Endodermal cell (in vitro differentiated cells): ENCODE measurements at regions not wholly inside any gene's neighbourhood (a gene's known extent, or its start where the extent isn't known, plus 50 kb on each side); places are given as distances from the start of the nearest gene placed in this dataset.

Experiments used
- DNase-seq: peaks from one replicate; pipeline ENCODE4 v3.0.0-alpha.2; 2017
- H3K27ac ChIP-seq: 2 replicates; pipeline ENCODE4 v1.5.1; 2013; ENCODE audit warnings: mild to moderate bottlenecking, low read depth, low read length, moderate library complexity
- H3K27me3 ChIP-seq: 2 replicates; pipeline ENCODE4 v1.6.1; 2013; ENCODE audit warnings: mild to moderate bottlenecking, low read length, moderate library complexity; ENCODE audit not compliant: insufficient read depth, control insufficient read depth, poor library complexity, severe bottlenecking
- H3K36me3 ChIP-seq: 2 replicates; pipeline ENCODE4 v1.7.0; 2013; ENCODE audit warnings: mild to moderate bottlenecking, low read length, moderate library complexity; ENCODE audit not compliant: control insufficient read depth, insufficient read depth
- H3K4me1 ChIP-seq: one replicate; pipeline ENCODE4 v1.7.0; 2013; ENCODE audit warnings: low read length; ENCODE audit not compliant: control insufficient read depth, insufficient read depth
- H3K4me3 ChIP-seq: 2 replicates; pipeline ENCODE4 v1.5.1; 2013; ENCODE audit warnings: mild to moderate bottlenecking, low read length, moderate library complexity
- H3K9ac ChIP-seq: 2 replicates; pipeline ENCODE4 v1.6.1; 2013; ENCODE audit warnings: mild to moderate bottlenecking, low read length, moderate library complexity; ENCODE audit not compliant: poor library complexity, severe bottlenecking; ENCODE audit errors: extremely low read depth
- H3K9me3 ChIP-seq: 2 replicates; pipeline ENCODE4 v1.6.1; 2013; ENCODE audit warnings: mild to moderate bottlenecking, low read length, moderate library complexity; ENCODE audit not compliant: control insufficient read depth
- H3K27ac Mint-ChIP-seq: 2 replicates; pipeline ENCODE4 v1.8.0; 2020; ENCODE audit warnings: mixed read lengths
- H3K27me3 Mint-ChIP-seq: 2 replicates; pipeline ENCODE4 v1.8.0; 2021; ENCODE audit warnings: mild to moderate bottlenecking, mixed read lengths; ENCODE audit not compliant: insufficient read depth
- H3K36me3 Mint-ChIP-seq: 2 replicates; pipeline ENCODE4 v1.8.0; 2020; ENCODE audit warnings: low read depth, mixed read lengths
- H3K4me1 Mint-ChIP-seq: 2 replicates; pipeline ENCODE4 v1.8.0; 2020; ENCODE audit warnings: mixed read lengths
- H3K4me3 Mint-ChIP-seq: 2 replicates; pipeline ENCODE4 v1.8.0; 2020; ENCODE audit warnings: mild to moderate bottlenecking, moderate library complexity, mixed read lengths
- H3K9me3 Mint-ChIP-seq: 2 replicates; pipeline ENCODE4 v1.8.0; 2020; ENCODE audit warnings: mild to moderate bottlenecking, mixed read lengths
- WGBS, 2 experiments: methylation state at CpG; one replicate each; pipeline versions ENCODE4 v1.1.5 to v1.1.7; 2013; ENCODE audit warnings: missing lambda C conversion rate in 2 of 2, mixed read lengths in 1 of 2; ENCODE audit not compliant: insufficient coverage in 1 of 2, insufficient read length in 1 of 2; 5-methylcytosine and 5-hydroxymethylcytosine counted together
- TF ChIP-seq, protein P1 (sequence below): fragments of 200-600 bp; sonication (generic); conservative IDR thresholded peaks from 2 replicates; pipeline ENCODE4 v1.5.0; 2021; ENCODE audit warnings: antibody characterized with exemption, mild to moderate bottlenecking

DNA sequence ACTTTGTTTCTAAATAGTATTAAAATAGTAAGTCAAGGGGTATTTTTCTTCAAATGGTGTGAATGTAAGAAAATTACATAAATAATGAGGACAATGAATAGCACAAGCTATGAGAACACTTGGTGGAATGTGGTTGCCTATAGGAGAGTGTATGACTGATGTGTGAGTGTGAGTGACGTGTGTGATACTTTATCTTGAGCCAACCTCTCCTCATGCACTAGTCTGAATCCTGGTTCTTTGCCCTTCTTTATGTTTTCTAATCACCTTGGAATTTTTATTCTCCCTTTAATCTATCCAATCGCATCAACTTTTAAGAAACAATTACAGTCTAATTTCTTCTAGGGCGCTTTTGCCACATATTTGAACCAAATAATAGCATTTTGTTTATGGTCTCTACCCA is 98.2 kb downstream of the YIPF7 start:
- no peak overlapping the region for H3K4me3 ChIP-seq
- H3K36me3 Mint-ChIP-seq: no peaks in the 10 kb centered on the region
- TF ChIP-seq, protein P1, sequence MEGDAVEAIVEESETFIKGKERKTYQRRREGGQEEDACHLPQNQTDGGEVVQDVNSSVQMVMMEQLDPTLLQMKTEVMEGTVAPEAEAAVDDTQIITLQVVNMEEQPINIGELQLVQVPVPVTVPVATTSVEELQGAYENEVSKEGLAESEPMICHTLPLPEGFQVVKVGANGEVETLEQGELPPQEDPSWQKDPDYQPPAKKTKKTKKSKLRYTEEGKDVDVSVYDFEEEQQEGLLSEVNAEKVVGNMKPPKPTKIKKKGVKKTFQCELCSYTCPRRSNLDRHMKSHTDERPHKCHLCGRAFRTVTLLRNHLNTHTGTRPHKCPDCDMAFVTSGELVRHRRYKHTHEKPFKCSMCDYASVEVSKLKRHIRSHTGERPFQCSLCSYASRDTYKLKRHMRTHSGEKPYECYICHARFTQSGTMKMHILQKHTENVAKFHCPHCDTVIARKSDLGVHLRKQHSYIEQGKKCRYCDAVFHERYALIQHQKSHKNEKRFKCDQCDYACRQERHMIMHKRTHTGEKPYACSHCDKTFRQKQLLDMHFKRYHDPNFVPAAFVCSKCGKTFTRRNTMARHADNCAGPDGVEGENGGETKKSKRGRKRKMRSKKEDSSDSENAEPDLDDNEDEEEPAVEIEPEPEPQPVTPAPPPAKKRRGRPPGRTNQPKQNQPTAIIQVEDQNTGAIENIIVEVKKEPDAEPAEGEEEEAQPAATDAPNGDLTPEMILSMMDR: no peak
- no peaks in the 10 kb centered on the region for H3K27me3 ChIP-seq
- no peaks in the 10 kb centered on the region for H3K36me3 ChIP-seq
- no peaks in the 10 kb centered on the region for H3K9me3 ChIP-seq
- no peak overlapping the region for H3K27ac Mint-ChIP-seq
- H3K27ac ChIP-seq: no peak overlapping the region
- H3K27me3 Mint-ChIP-seq: no peaks in the 10 kb centered on the region
- WGBS, 2 experiments: 35 to 43% methylated on average over 2 to 3 of the region's 3 CpGs
- no peaks in the 10 kb centered on the region for H3K9me3 Mint-ChIP-seq
- no peak overlapping the region for H3K4me3 Mint-ChIP-seq
- no peak overlapping the region for H3K9ac ChIP-seq
- no peaks in the 10 kb centered on the region for H3K4me1 Mint-ChIP-seq
- peaks cover 2% of the 10 kb centered on the region for H3K4me1 ChIP-seq
- no peak for DNase-seq

DNA sequence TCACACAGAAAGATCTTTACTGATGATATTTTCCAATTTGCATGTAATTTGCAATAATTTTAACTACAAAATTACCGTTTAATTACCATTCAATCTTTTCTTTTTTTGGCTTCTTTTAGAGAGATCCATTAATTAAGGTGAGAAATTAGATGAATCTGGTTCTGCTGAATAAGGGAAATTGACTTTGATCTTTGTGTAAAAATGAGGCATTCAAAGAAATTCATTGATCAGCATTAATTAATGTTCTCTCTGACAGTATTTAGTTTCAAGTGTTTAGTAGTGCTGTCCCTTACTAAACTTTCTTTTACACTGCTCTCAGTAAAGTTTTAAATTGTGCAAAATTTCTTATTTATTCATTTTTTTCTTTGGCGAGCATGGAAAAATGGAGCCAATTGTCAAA is 97.2 kb upstream of the KCTD8 start:
- no peak overlapping the region for H3K4me3 ChIP-seq
- WGBS, 2 experiments: 95 to 100% methylated on average over 1 to 2 of the region's 2 CpGs
- no peak for DNase-seq
- no peak overlapping the region for H3K27ac Mint-ChIP-seq
- no peaks in the 10 kb centered on the region for H3K4me1 ChIP-seq
- no peaks in the 10 kb centered on the region for H3K36me3 ChIP-seq
- H3K4me1 Mint-ChIP-seq: no peaks in the 10 kb centered on the region
- H3K4me3 Mint-ChIP-seq: no peak overlapping the region
- H3K27me3 ChIP-seq: no peaks in the 10 kb centered on the region
- H3K36me3 Mint-ChIP-seq: no peaks in the 10 kb centered on the region
- no peaks in the 10 kb centered on the region for H3K9me3 Mint-ChIP-seq
- H3K27me3 Mint-ChIP-seq: no peaks in the 10 kb centered on the region
- H3K27ac ChIP-seq: no peak overlapping the region
- no peak overlapping the region for H3K9ac ChIP-seq
- H3K9me3 ChIP-seq: no peaks in the 10 kb centered on the region
- TF ChIP-seq, protein P1: no peak

DNA sequence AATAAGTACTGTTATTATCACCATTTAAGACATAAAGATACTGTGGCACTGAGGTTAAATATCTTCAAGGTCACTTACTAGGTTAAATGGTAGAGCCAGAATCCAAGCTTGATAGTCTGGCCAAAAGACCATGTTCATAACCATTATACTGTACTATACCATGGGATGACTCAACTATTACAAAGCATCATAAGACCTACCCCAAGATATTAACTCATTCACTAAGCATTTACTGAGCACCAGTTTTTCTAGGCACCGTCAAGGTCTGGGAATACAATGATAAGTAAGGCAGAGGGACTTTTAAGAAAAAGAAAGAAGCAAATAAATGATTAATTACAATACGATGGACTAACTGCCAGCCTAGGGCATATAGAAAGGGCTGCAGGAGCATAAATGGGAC is 95.5 kb upstream of the KCTD8 start:
- Mint-ChIP-seq H3K36me3 (no peaks in the 10 kb centered on the region), H3K9me3 (no peaks in the 10 kb centered on the region), H3K27me3 (no peaks in the 10 kb centered on the region), H3K4me1 (no peaks in the 10 kb centered on the region), H3K4me3 (no peak overlapping the region), H3K27ac (no peak overlapping the region)
- no peak overlapping the region for H3K4me3 ChIP-seq
- 90 to 97% methylated on average over 2 of the region's 2 CpGs for WGBS, 2 experiments
- TF ChIP-seq, protein P1: no peak
- no peaks in the 10 kb centered on the region for H3K4me1 ChIP-seq
- H3K9ac ChIP-seq: no peak overlapping the region
- no peak overlapping the region for H3K27ac ChIP-seq
- H3K9me3 ChIP-seq: no peaks in the 10 kb centered on the region
- no peaks in the 10 kb centered on the region for H3K27me3 ChIP-seq
- no peaks in the 10 kb centered on the region for H3K36me3 ChIP-seq
- no peak for DNase-seq
